ENCODE measurements at regions not wholly inside any gene's neighbourhood (a gene's known extent, or its start where the extent isn't known, plus 50 kb on each side); places are given as distances from the start of the nearest gene placed in this dataset.
"Not testable (repeated sequence)": the region's sequence is repeated elsewhere in the genome, so short reads cannot be mapped to it uniquely, and the experiment has no call there.

DNA sequence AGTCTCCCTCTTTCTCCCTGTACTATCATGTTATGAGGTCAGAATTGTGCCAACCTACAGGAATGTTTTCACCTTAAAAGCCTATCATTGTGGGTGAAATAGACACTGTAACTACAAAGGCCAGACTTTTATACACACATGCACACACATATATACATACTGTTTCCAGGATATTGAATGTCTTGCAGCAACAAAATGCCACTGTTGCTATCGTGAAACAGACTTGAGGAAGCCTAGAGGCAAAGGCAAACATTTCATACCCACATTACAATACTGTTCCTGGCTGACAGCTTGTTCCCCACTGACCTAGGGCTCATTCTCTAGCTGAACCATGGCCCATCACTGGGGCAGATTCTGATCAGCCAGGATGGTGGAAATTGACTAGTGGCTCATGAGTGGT is 125.1 kb upstream of the DUSP10 start:
- DNase-seq: no peak

DNA sequence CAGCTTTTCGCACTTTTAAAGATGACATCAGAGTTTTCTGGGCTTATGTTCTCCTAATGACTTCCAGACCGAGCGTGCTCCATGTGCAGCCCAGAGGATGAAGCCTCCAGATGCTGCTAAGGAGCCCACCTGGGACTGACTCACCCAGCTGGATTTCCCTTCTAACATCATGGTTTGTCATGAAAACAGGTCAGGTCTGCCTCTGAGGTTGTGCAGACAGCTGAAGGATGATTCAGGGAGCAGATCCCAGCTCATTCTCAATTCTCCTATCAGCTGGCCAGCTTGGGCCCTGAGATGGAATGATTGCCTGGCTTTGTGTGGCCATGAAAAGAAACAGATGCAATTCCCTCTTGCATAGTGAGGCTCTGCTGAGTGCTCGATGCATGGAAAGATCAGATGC is 123.9 kb upstream of the DUSP10 start:
- no peak for DNase-seq

DNA sequence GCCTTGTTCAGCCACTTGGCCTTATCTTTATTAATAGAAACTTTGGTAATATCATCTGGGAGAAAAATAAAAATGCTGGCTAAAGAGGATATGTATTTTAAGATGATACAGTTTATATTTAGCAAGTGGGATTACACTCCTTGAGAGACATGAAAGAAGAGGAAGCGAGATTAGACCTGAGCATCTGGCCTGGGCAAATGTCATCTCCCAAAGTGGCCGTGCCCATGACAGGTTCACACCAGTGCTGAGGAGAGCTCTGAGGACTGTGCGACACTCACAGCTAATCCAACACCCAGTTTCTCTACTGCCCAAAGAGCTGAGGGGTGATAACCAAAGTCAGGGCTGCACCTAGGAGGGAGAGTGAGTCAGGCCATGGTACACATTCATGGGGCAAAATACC is 121.7 kb upstream of the DUSP10 start:
- no peak for DNase-seq

DNA sequence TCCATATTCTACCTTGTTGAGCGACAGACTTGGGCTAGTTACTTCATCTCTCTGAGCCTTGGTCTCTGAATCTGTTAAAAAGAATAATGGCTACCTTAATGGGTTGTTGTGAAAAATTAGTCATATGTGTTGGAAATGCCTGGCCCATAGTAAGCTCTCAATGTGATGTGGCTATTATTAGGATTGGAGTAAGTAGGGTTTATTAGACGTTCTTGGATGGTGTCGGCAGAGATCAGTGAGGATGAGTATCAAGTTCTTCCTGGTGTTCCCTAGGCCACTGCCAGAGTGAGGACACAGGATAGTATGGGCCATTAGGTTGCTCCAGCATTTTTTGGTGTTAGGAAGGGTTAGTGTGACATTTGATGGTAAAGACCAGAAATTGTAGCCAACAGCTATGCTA is 121.1 kb upstream of the DUSP10 start:
- no peak for DNase-seq

DNA sequence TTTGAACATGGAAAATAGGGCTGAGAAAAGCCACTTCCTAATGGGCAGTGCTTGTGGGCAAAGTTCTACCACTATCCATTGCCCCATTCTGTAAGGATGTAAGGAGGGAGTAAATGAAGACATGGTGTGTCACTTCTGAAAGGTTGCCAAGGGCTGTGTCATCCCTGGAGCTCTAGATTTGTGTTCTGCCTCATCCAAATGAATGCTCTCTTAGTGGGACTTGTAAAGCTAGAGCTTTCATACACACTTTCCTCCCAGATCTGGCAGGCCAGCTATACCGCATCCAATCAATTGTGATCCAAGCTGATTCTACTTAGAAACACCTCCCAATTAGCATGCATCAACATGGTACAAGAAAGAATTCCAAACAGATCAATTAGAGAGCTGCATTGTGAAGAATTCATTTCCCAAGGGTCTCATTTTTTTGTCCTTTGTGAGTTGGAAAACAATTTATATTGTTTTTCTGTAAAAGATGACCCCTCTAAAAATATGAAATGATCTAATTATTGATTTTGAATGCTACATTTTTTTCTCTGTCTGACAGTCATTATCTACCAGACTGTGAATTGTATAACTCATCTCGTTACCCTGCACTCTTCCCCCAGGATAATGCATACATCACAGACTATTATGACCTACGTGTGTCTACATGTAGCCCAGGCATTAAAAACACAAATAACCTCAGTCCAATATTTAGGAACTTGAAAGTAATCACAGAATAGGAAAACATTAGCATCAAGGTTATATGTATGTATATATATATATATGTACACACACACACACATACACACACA is 117.1 kb upstream of the DUSP10 start:
- DNase-seq: no peak

DNA sequence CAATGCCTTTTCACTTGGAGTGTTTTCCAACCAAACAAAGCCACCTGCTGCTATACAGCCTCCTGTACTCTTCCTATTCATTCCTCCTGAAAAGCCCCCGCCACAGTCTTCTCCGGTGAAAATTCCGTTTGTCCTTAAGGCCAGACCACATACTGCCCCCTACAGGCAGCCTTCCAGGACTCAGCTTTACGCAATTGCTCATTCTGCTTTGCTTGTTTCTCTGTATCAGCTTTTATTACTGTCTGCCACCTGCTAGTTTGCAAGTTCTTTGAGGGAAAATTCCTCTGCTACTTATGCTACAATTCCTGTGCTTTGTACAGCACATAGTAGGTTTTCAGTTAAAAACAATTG is 115.2 kb upstream of the DUSP10 start:
- not testable (repeated sequence) for DNase-seq

DNA sequence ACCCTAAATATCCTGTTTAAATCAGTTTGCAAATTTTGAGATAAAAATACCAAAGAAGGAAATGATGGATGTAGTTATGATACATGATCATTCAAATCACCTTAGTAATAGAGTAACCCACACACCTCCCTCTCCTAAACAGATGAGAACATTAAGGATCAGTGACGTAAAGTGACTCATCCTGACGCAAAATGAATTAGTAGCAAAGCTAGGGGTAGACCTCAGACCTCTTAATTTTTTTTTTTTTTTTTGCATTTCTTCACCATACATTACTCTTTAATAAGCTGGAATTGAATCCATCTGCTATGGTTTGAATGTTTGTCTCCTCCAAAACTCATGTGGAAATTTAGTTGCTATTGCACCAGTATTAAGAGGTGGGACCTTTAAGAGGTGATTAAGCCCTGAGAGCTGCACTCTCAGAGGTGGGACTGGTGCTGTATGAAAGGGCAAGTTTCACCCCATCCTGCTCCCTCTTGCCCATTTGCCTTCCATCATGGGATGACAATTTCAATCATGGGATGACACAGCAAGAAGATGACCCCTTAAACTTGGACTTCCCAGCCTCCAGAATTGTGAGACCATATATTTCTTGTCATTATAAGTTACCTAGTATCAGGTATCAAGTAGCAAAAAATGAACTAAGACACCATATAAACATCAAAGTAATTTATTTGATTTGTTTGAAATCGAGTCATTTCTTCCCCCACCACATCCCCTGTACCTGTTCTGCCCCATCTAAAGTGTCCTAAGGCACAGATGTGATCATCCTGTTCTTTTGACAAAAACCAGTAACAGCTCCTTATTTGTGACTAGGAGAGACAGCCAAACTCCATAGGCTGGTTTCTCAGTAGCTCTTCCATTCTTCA is 114.6 kb upstream of the DUSP10 start:
- no peak for DNase-seq

DNA sequence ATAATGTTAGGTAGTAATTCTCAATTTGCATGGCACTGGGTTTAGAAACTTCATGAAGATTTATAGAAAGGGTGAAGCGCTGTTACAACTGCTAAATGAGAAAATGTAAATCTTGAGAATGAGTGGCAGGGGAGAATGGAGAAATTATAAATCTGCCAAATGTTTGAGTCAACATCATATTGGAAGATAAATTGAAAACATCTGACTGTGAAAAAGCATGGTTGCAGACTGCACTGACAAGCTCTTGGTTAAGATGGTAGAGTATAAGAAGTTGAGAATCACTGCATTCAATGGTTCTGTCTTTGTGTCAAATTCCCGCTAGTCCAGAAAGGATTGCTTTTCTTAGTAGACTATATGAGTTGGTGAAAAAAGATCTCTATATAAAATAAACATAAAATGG is 113.3 kb upstream of the DUSP10 start:
- DNase-seq: no peak

DNA sequence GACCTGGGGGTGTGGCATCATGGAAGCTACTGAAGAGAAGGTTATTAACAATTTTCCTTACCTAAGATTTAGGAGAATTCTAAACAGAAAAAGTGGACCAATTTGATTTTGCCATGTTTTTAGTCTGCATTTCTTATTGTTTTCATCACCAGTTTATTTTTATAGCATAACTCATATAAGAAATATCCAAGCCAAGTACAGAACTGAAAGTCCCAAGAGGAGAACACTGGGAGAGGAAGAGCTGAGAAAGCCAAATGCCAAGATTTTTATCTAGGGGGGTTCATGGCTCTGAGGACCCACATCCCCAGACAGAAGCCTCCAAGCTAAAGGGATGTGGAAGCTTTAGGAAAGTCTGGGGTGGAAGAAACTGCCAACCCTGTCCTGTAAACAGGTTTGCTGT is 109.4 kb upstream of the DUSP10 start:
- DNase-seq: no peak

DNA sequence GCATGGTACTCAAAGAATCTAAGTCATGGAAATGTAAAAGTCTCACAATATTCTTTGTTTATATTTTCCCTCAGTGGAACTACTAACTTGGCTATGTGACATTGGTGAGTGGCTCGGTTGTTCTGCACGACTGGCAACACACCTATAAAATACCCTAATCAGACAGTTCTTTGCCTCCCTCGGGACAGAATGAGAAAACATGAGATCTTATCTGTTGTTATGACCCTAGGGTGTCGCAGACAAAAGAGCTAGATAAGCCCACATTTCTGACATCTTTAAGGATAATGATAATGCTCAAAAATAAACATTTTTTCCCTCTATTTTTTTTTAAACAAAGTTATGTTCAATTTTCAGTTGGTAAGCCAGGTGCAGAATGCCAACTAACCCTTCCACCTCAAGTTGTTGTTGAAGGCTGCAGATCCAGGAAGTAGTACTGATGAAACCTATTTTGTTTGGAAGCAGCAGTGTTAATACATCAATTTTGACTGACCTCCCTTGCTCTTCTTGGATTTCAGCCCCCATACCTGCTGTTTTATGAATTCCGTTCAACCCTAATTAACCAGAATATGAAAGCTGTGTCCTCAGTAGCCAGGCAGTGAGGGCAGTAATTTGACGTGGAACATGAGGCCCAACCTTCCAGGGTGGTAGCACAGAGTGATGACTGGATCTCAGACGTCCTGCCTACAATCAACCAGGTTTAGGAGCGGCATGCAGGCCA is 108.7 kb upstream of the DUSP10 start:
- peak; percentile 14 for DNase-seq

DNA sequence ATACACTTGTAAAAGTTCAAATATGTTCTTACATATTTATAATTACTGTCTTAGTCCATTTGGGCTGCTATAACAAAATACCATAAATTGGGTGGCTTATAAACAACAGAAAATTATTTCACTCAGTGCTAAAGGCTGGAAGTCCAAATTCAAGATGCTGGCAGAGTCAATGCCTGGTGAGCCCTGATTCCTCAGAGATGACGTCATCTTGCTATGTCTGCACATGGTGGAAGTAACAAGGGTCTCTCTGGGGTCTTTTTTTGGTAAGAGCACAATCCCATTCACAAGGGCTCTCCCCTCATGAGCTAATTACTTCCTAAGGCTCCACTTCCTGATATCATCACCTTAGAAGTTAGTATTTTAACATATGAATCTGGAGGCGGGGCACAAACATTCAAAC is 108.0 kb upstream of the DUSP10 start:
- no peak for DNase-seq

DNA sequence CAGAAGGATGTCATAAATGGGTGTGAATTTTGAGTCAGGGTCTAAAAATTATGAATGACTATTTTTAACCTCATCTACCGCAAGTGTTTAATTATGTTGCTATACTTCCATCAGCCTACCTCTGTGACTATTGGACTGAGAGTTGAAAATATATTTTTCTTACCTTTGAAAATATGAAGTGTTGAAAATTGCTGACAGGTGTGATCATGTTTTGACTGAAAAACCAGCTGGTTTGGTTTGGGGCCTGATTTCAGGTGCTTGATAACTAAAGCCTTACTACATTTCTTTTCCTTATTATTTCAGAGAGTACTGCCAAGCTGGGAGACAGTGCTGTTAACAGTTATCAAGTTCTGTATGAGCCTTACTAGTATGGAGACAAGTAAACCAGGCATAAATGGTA is 107.2 kb upstream of the DUSP10 start:
- no peak for DNase-seq

DNA sequence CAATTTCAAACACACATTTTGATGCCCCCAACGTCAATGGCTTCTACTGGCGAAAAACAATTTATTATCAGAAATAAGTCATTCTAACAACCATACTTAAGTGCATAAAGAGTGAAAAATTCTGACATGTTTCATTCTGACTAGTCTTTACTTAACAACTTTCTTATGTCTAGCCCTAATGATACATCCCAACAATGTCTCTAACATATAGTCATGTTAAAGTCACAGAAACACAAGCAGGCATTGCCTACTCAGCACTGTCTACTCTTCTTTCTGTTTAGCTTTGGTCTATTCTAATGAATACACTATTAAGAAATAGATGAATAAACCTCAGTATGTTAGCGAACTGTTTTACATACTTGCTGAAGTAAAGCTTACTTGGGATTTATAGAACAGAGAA is 105.8 kb upstream of the DUSP10 start:
- no peak for DNase-seq

DNA sequence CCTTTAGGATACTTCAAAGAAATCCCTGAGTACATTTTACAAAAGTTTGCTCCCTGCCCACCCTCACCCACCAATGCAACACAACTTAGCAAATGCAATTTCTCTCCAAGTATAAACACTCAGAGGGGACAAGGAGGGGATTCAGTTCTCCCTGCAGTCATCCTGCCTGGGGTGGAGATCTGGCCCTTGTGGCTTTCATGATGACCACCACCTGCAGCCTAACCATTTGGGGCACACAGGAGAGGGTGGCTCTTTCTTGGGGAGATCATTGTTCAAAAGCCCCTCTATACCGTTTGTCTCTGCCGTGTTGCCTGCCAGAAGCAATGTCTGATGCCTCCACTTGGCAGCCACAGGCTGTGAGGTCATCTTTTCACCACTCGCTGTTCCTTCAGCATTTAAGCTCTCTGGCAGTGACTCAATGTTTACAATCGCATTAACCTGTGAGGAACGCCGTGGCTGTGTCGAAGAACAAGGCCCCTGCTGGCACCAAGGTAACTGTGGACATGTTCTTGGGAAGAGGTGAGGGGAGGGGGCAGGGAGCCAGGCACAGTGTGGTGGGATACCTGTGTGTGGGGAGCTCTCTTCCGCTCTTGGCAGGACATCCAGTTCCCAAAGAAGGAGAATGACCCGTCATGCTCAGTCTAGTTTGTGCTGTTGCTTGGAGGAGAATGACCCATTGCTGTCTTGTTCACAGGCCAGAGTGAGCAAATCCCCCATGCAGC is 103.9 kb upstream of the DUSP10 start:
- peak; percentile 8 for DNase-seq

DNA sequence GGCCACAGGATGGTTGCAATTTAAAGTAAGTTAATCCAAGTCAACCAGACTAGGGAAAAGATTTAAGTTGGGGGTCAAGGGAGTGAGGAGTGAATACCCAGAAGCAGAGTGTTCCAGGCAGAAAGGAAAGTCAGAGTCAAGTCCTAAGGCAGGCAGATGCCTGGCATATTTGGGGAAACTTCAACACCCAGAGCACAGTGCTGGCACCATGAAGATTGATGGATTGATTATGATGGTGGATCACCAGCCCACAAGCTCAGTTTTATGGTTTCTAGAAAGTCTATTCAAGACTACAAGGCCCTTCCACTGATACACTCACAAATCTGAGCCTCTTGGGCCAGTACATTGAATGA is 100.1 kb upstream of the DUSP10 start:
- DNase-seq: no peak

DNA sequence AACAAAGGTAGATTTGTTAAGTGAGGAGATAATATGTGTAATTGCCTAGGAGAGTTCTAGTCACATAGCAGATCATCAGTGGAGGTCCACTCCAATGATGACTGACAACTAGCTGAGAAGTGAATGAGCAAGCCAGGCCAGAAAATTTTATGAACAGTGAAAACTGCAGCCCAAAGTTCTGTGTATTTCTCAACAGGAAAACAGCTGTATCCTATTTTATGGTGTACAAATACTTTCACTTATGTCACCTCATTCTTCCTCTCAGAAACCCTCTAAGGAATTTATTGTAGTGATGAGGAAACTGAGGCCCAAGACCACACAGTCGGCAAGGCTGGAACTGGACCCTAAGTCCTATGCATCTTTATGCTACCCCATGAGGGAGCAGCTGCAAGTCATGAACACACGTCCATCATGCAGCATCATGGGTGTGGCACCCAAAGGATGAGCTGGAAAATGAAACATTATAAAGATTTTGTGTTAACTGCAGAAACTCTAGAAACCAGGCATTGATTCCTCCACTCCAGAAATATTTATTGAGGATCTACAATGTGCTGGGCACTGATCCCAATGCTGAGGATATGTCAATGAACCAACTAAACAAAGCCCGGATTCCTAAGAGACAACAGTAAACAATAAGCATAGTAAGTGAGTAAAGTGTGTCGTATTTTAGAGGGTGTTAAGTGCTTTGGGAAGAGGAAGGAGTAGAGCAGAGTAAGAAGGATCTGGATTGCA is 99.5 kb upstream of the DUSP10 start:
- no peak for DNase-seq

DNA sequence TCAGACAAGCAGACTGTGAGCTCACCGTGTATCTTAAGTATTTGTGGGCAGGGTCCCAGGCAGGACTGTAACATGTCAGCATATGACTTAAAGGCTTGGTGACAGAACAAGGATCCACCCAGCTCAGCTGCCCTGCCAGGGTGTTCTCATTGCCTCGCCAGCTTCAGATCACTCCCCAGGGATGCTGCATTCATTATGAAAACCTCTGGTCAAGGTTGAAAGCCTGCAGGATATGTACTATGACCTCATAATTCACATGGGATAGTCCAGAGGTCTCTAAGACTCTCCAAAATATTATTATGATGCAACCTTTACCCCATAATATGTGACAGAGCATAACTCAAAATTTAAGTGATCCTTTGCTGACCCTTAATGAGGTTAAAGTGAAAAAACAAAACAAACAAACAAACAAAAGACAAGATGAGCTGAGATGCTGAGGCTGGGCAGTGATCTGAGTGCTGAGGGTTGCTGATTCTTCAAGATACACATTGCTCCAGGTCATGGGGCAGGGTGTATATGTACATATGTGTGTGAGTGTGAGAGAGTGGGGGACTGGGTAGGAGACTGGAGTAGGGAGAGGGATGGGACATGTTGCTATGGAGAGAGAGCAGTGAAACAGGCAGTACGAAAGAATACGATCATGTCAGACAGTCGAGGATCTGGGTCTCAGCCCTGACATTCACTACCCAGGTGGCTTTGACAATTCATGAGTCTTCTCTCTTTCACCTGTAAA is 98.8 kb upstream of the DUSP10 start:
- no peak for DNase-seq

DNA sequence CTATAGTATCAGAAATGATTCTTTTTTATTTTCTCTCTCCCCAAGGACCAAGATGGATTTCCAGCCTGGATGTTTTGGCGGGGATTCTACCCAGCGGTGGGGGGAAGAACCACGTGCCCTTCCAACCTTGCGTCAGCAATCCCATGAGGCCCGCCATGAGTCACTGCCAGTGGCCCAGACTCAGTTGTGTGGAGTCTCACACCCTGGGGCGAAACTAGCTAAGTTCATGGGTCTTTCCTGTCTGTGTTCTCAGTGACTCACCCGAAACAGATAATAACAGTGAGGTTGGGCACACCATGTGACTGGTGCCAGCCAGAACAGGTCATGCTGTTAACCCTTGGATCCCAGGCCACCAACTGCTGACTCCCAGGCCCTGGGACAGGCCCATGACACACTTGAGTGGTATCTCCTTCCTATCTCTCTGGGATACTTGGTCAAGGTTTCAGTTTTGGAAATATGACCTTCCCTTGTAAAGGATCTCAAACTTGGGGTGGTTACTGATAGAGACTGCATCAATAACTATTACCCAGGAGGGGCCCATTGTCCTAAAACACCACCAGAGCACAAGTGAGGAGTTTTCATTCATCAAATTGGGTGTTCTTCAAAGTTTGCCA is 98.0 kb upstream of the DUSP10 start:
- DNase-seq: no peak

DNA sequence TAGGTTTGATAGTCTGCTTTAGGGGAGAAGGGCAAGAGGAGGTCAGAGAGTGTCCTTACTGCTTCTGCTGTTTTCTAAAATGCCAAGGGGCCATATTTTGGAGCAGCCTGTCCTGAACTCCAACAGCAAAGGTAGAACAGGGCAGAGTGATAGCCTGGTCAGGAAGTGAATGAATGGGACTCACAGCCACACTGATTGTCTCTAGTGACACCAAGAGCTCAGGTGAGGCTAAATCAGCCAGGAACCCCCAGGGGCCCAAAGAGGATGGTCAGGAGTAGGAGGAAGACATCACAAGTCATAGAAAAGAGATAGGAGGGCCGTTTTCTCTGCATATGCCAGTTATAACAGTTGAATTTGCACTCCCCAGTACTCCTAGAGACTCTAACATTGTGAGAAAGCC is 97.4 kb upstream of the DUSP10 start:
- DNase-seq: no peak

DNA sequence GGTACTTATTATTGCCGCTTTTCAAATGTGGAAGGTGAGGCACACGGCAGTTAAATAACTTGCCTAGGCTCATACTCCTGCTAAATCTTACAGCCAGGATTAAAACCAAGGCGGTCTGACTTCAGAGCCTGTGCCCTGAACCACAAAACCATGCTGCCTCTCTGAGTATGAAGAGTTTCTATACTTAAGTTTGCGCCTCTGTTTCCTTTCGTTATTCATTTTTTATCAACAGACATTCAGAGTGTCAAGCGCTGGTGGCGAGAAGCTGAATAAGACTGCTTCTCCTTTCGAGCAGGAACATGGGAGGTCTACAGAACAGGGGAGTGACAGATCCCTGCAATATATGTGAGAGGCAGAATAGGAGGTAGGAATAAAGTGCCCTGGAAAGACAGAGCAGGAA is 96.0 kb upstream of the DUSP10 start:
- no peak for DNase-seq
